ENCODE measurements at regions not wholly inside any gene's neighbourhood (a gene's known extent, or its start where the extent isn't known, plus 50 kb on each side); places are given as distances from the start of the nearest gene placed in this dataset.
A peak's percentile ranks its signal among the peaks of the same experiment; 100 is the strongest.

- H3K27me3 ChIP-seq (ENCODE audit: control insufficient read depth in 4 of 4, insufficient read depth in 4 of 4, low read length in 3 of 4) = peaks cover 0 to 13% (median 0%) of the 10 kb centered on the region in 4 donors
- no peaks in the 10 kb centered on the region for H3K36me3 ChIP-seq (ENCODE audit: control insufficient read depth in 4 of 4, insufficient read depth in 3 of 4, low read depth in 1 of 4, low read length in 3 of 4)
- 26% methylated on average over 3 of the region's 3 CpGs for WGBS
- H3K4me3 ChIP-seq (ENCODE audit: low read depth in 1 of 3, low read length in 3 of 3) = no peak overlapping the region
- H3K27ac ChIP-seq (ENCODE audit: low read depth in 1 of 2, low read length in 2 of 2) = peak overlapping the region in 1 of 2 donors; percentile 70
- TF ChIP-seq JUND (IDR thresholded peaks at IDR 0.05) = peak in 1 of 2 donors; percentile 46
- TF ChIP-seq RXRA (IDR thresholded peaks at IDR 0.05) = peak; percentile 73 to 78
- TF ChIP-seq HNF4A (conservative IDR thresholded peaks at IDR 0.05) = peak; percentile 79 to 82
- no peak for TF ChIP-seq ATF3 (IDR thresholded peaks at IDR 0.05)
- TF ChIP-seq NR2F2 (IDR thresholded peaks at IDR 0.05) = no peak
- TF ChIP-seq GABPA (IDR thresholded peaks at IDR 0.05 in 1 of 2, conservative IDR thresholded peaks at IDR 0.05 in 1 of 2) = no peak
- peak; percentile 31 for TF ChIP-seq HNF4G (IDR thresholded peaks at IDR 0.05)
- TF ChIP-seq TAF1 (conservative IDR thresholded peaks at IDR 0.05) = no peak
- no peak for TF ChIP-seq ZBTB33 (IDR thresholded peaks at IDR 0.05)
- TF ChIP-seq SP1 (IDR thresholded peaks at IDR 0.05) = peak; percentile 69
- peak; percentile 24 to 35 for TF ChIP-seq RAD21 (IDR thresholded peaks at IDR 0.05)
- TF ChIP-seq FOXA1 (IDR thresholded peaks at IDR 0.05) = peak; percentile 45
- peak; percentile 59 for TF ChIP-seq MAX (IDR thresholded peaks at IDR 0.05)
- TF ChIP-seq FOXA2 (IDR thresholded peaks at IDR 0.05) = peak; percentile 85
- no peak for TF ChIP-seq CTCF (IDR thresholded peaks at IDR 0.05; ENCODE audit: low read depth, low read length, missing input control)
- TF ChIP-seq YY1 (IDR thresholded peaks at IDR 0.05) = no peak
- TF ChIP-seq REST (IDR thresholded peaks at IDR 0.05) = peak; percentile 16
- peaks cover 0 to 1% (median 0%) of the 10 kb centered on the region in 4 donors for H3K9me3 ChIP-seq (ENCODE audit: control insufficient read depth in 4 of 4, low read length in 3 of 4)
- peaks cover 0 to 25% (median 20%) of the 10 kb centered on the region in 4 donors for H3K4me1 ChIP-seq (ENCODE audit: control insufficient read depth in 4 of 4, insufficient read depth in 4 of 4, low read length in 3 of 4)
- no peak overlapping the region for H3K9ac ChIP-seq (ENCODE audit: low read depth in 1 of 2, low read length in 2 of 2)
- DNase-seq (ENCODE audit: low spot score) = no peak
These were observed 136.7 kb downstream of the MID1IP1 start for GRCh38 chrX:38937926-38938325.
